Peyer's patch (tissue), 4 donors: ENCODE measurements at regions not wholly inside any gene's neighbourhood (a gene's known extent, or its start where the extent isn't known, plus 50 kb on each side); places are given as distances from the start of the nearest gene placed in this dataset.

Experiments
- DNase-seq, 3 donors: peaks; one replicate each; pipeline ENCODE4 v3.0.0-alpha.2; 2017 to 2019
- H3K27ac ChIP-seq, 4 donors: fragments of 200-600 bp; sonication (generic); one replicate each; pipeline ENCODE4 v1.5.1; 2016 to 2019
- H3K27me3 ChIP-seq, 2 donors: fragments of 200-600 bp; sonication (generic); one replicate each; pipeline ENCODE4 v1.5.1; 2019
- H3K36me3 ChIP-seq, 3 donors: fragments of 200-600 bp; sonication (generic); one replicate each; pipeline ENCODE4 v1.5.1; 2016 to 2019
- H3K4me1 ChIP-seq, 4 donors: fragments of 200-600 bp; sonication (generic); one replicate each; pipeline ENCODE4 v1.5.1; 2016 to 2019
- H3K4me3 ChIP-seq, 4 donors: fragments of 200-600 bp; sonication (generic); 1 replicate in 3 of 4; 2 replicates in 1 of 4; pipeline ENCODE4 v1.5.1; 2016 to 2019; ENCODE audit warnings: mild to moderate bottlenecking in 1 of 4
- H3K9me3 ChIP-seq, 4 donors: fragments of 200-600 bp; sonication (generic); one replicate each; pipeline ENCODE4 v1.5.1; 2016 to 2019; ENCODE audit warnings: mild to moderate bottlenecking in 1 of 4
- POLR2A ChIP-seq, 2 donors: fragments of 450-650 bp; IDR thresholded peaks; one replicate each; pipeline ENCODE4 v1.5.1; 2017; ENCODE audit warnings: antibody characterized with exemption in 2 of 2, mild to moderate bottlenecking in 2 of 2, moderate library complexity in 2 of 2
- TF ChIP-seq, protein P1 (sequence below), 6 experiments: fragments of 450-650 bp in 4 of 6; fragments of 200-600 bp in 2 of 6; sonication (generic) in 1 of 6; IDR thresholded peaks; one replicate each; pipeline ENCODE4 v1.5.1; 2017 to 2019; ENCODE audit warnings: antibody characterized with exemption in 6 of 6, mild to moderate bottlenecking in 3 of 6, moderate library complexity in 1 of 6

DNA sequence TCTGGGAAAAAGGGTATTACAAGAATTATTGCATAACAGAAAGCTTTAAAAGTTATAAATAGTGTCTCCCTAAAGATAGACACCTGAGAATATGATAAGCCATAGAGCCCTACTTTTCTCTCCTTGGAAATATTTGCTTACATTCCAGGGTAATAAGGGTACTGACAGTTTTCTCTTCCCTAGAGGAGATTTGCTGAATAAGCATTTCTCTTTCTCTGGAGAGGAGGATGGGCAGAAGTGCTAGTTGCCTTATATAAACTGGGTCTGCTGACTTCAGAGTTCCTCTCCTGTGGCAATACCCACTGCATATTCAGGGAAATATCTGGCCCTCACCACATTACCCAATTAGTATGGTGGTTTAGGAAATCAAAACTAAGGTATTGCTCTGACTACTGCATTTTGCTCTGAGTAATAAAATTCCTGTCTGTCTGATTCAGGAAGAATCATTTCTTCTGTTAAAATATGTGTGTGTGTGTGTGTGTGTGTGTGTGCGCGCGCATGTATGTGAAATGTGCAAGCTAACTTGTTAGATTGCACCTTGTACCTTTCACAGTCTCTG lies 1391.3 kb downstream of the DSC3 start:
- Histone ChIP-seq H3K36me3 (no peaks in the 10 kb centered on the region), H3K9me3 (no peaks in the 10 kb centered on the region), H3K4me3 (no peak overlapping the region), H3K27me3 (no peaks in the 10 kb centered on the region), H3K27ac (no peak overlapping the region), H3K4me1 (no peaks in the 10 kb centered on the region)
- no peak for TF ChIP-seq POLR2A (IDR thresholded peaks at IDR 0.05)
- TF ChIP-seq, protein P1, sequence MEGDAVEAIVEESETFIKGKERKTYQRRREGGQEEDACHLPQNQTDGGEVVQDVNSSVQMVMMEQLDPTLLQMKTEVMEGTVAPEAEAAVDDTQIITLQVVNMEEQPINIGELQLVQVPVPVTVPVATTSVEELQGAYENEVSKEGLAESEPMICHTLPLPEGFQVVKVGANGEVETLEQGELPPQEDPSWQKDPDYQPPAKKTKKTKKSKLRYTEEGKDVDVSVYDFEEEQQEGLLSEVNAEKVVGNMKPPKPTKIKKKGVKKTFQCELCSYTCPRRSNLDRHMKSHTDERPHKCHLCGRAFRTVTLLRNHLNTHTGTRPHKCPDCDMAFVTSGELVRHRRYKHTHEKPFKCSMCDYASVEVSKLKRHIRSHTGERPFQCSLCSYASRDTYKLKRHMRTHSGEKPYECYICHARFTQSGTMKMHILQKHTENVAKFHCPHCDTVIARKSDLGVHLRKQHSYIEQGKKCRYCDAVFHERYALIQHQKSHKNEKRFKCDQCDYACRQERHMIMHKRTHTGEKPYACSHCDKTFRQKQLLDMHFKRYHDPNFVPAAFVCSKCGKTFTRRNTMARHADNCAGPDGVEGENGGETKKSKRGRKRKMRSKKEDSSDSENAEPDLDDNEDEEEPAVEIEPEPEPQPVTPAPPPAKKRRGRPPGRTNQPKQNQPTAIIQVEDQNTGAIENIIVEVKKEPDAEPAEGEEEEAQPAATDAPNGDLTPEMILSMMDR (IDR thresholded peaks at IDR 0.05) = no peak
- DNase-seq = no peak

DNA sequence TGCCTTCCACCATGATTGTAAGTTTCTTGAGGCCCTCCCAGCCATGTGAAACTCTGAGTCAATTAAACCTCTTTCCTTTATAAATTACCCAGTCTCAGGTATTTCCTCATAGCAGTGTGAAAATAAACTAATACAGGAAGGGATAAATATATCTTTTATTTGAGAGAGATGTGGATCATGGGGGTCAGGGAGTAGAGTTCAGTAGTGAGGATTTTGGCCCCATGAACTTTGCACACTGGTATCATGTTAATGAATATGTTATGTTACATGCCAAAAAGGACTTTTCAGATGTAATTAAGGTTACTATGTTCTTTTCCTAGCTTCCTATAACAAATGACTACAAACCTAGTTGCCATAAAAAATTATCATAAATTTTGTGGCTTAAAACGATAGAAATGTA lies 1393.7 kb downstream of the DSC3 start:
- H3K27ac ChIP-seq = no peak overlapping the region
- no peaks in the 10 kb centered on the region for H3K9me3 ChIP-seq
- TF ChIP-seq POLR2A (IDR thresholded peaks at IDR 0.05) = no peak
- TF ChIP-seq, protein P1 (IDR thresholded peaks at IDR 0.05) = no peak
- no peaks in the 10 kb centered on the region for H3K36me3 ChIP-seq
- H3K4me1 ChIP-seq = no peaks in the 10 kb centered on the region
- no peaks in the 10 kb centered on the region for H3K27me3 ChIP-seq
- H3K4me3 ChIP-seq = no peak overlapping the region
- no peak for DNase-seq

- Histone ChIP-seq H3K4me3 (no peak overlapping the region), H3K36me3 (no peaks in the 10 kb centered on the region), H3K9me3 (no peaks in the 10 kb centered on the region), H3K27me3 (no peaks in the 10 kb centered on the region), H3K27ac (no peak overlapping the region), H3K4me1 (no peaks in the 10 kb centered on the region)
- no peak for DNase-seq
- no peak for TF ChIP-seq POLR2A (IDR thresholded peaks at IDR 0.05)
- TF ChIP-seq, protein P1 (IDR thresholded peaks at IDR 0.05) = no peak
Observed at GRCh38 chr18:29647700-29648099, 1394.8 kb downstream of the DSC3 start.

DNA sequence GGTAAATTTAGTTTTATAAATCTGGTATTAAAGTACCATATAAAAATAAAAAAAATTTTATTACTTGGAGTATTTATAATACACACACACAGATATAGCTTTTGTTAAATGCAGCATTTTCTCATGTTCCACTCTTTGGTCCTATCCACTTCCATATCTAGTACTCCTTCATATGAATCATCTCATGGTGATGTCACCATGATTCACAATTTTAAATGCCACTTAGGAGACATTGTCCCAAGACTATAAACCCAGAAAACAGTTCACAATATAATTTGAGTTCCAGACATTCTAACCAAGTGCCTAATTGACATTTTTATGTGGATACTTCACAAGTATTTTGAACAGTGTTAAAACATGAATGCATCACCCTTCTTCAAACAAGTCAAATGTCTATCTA lies 1398.3 kb downstream of the DSC3 start:
- Histone ChIP-seq H3K4me1 (no peaks in the 10 kb centered on the region), H3K36me3 (no peaks in the 10 kb centered on the region), H3K27me3 (no peaks in the 10 kb centered on the region), H3K27ac (no peak overlapping the region), H3K4me3 (no peak overlapping the region), H3K9me3 (no peaks in the 10 kb centered on the region)
- TF ChIP-seq POLR2A (IDR thresholded peaks at IDR 0.05) = no peak
- TF ChIP-seq, protein P1 (IDR thresholded peaks at IDR 0.05) = no peak
- DNase-seq = no peak

GRCh38 chr18:29629493-29630036 lies 1413.0 kb downstream of the DSC3 start:
- Histone ChIP-seq H3K36me3 (no peaks in the 10 kb centered on the region), H3K4me1 (no peaks in the 10 kb centered on the region), H3K9me3 (no peaks in the 10 kb centered on the region), H3K27ac (no peak overlapping the region), H3K4me3 (no peak overlapping the region), H3K27me3 (no peaks in the 10 kb centered on the region)
- DNase-seq = no peak
- TF ChIP-seq, protein P1 (IDR thresholded peaks at IDR 0.05) = no peak
- no peak for TF ChIP-seq POLR2A (IDR thresholded peaks at IDR 0.05)

DNA sequence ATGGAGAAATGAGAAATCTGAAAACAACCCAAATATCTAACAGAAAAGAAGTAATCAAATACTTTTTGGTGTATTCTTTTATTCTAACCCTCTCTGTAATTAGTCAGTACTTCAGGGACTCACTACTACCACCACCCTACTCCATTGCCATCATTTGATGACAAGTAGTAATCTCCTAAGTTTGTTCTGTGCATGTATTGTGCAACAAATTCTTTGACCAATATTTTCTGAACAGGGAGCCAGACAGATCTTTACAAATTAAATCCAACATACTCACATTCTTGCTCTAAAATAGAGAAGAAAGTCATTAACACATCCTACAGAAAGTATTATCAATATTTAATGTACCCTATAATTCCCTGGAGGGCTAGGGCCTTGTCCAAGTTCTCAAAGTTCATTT lies 1416.4 kb downstream of the DSC3 start:
- DNase-seq = no peak
- Histone ChIP-seq H3K36me3 (no peaks in the 10 kb centered on the region), H3K27ac (no peak overlapping the region), H3K9me3 (no peaks in the 10 kb centered on the region), H3K4me3 (no peak overlapping the region), H3K27me3 (no peaks in the 10 kb centered on the region), H3K4me1 (no peaks in the 10 kb centered on the region)
- no peak for TF ChIP-seq POLR2A (IDR thresholded peaks at IDR 0.05)
- TF ChIP-seq, protein P1 (IDR thresholded peaks at IDR 0.05) = no peak
